GM18505 (cell line): ENCODE measurements at regions not wholly inside any gene's neighbourhood (a gene's known extent, or its start where the extent isn't known, plus 50 kb on each side); places are given as distances from the start of the nearest gene placed in this dataset.

Experiments used
- ATAC-seq: cut with Tn5 transposase; IDR thresholded peaks from one replicate; pipeline ENCODE4 v1.9.1; 2021; ENCODE audit not compliant: unreplicated experiment
- POLR2A ChIP-seq: IDR thresholded peaks from 4 replicates; pipeline ENCODE4 v1.6.1; 2011; ENCODE audit warnings: borderline replicate concordance; ENCODE audit not compliant: insufficient read depth, insufficient read length; ENCODE audit errors: extremely low read depth

DNA sequence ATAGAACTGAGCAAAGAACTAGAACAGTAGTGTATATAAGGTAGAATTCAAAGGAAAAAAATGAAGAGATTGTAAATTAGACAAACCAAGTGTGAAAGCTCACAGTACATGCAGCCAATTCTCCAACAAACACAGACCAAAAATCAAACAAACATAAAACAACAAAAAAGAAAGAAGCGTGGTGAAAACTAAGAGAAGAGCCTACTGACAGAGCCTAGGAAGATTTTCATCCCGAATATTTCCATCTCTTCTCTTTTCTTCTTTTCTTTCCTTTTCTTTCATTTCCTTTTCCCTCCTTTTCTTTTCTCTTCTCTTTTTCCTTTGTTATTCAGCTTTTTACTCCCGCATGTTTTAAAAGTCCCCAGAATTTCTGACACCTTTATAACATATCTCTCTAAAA is 1103.6 kb downstream of the CDH8 start:
- TF ChIP-seq POLR2A: no peak
- no peak for ATAC-seq

DNA sequence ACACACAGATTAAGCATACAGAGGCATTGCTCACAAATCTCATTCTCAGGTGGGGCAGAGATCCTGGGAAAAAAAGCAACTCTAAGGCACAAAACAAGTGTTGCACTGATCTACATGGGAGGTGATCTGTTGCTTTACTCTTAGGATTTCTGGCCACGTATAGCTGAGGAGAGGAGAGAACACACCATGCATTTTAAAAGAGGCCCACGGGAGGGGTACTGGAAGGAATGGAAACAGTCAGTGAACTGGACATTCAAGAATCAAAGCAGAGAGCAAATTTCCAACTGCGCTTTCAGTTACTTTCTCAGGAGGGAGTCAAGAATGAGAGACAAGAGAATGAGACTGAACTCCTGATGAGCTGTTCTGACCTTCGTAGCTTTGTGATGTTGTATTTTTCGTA is 1105.9 kb downstream of the CDH8 start:
- ATAC-seq: no peak

DNA sequence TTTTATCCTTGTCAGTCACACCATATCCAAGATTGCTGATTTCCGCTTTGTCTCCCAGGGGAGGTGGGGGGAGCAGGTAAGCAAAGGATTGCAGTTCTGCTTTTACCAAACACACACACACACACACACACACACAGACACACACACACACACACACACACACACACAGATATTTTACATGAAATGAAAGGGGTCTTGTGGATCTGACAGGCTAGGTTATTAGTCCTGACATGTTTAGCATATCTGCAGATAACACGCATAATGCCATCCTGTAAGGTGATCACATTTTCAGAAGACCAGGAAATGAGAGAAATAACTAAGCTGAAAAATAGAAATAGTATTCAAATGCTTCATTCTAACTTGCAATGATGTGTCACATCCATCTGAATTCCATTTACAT is 1113.3 kb downstream of the CDH8 start:
- TF ChIP-seq POLR2A: no peak
- no peak for ATAC-seq

More for the DNA sequence above, 1105.9 kb downstream of the CDH8 start:
- TF ChIP-seq POLR2A: no peak

DNA sequence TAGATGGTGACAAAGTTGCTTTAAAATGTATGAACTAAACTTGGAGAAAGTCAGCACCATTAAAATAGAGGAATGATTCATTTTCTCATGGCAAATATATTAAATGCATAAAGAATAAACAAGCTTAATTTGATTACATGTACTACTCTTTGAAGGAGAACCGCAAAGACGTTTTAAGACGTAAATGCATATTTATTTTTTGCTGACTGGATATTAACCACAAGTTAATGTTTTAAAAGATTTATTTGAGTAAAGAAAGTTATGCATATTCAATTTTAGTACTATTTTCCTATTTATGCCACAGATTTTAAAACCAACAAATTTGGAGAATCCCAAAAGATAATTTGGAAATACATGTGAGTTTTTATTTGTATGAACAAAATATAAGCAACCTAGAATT is 1121.9 kb downstream of the CDH8 start:
- ATAC-seq: no peak
- no peak for TF ChIP-seq POLR2A

DNA sequence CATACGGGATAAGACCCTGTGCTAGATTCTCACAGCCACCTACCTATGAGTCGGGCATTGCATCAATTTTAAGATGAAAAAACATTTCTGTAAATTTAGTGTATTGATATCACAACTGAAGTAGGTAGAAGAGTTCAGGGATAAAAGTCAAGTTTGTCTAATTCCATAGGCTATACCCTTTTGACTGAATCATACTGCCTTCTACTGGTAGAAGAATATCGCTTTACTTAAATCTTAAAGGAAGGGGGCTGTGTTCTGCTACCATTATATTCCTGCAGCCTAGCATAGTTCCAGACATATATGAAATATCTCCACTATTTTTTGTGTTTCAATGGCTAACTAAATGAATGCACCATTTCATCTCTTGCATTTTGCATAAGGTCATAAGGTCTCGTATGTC is 1128.6 kb downstream of the CDH8 start:
- ATAC-seq: no peak
- TF ChIP-seq POLR2A: no peak

DNA sequence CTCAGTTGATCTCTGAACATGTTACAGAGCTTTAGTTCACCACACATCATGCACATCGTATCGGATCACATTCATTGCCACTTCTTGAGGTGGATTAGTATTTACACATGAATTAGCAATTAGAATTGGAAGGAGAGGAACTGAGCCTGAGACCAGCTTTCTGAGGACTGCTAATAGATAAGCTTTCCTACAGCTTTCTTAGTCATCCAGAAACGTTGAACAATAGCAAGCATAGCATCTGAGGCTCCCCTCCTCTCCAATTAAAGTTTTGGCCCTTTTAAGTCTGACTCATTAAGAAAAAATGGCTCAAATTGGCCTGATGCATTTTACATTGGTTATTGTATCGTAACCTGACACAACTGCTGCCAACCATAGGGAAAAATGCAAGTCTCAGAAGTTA is 1130.4 kb downstream of the CDH8 start:
- no peak for TF ChIP-seq POLR2A
- no peak for ATAC-seq

DNA sequence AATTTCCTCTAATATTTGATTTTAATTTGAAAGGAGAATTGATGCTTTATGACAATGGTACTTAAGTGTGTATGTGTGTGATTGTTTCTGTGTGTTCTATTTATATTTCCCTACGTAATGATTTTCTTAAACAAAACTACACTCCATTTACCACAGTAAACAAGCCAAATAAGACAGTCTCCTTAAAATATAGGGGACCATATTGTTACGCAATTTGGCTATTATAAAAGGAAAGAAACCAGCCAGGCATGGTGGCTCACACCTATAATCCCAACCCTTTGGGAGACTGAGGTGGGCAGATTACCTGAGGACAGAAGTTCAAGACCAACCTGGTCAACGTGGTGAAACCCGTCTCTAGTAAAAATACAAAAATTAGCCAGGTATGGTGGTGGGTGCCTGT is 1134.1 kb downstream of the CDH8 start:
- TF ChIP-seq POLR2A: no peak
- no peak for ATAC-seq

DNA sequence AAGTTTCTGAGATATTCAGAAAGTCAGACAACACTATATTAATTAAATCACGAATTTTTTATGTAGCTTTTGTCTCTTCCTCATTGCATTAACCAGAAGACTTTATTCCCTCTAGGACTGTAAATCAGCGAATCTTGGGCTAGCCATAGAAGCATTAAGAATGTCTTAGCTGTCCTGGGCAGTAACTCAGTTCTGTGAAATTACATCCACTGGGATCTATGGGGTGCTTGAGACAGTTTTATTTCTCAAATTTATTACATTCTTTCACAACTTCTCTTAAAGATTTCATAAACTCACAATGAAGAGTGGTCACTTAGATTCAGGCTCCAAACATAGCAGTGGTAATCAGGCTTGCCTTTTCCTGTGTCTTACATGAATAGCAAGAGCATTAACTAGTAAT is 1153.4 kb downstream of the CDH8 start:
- TF ChIP-seq POLR2A: no peak
- no peak for ATAC-seq

DNA sequence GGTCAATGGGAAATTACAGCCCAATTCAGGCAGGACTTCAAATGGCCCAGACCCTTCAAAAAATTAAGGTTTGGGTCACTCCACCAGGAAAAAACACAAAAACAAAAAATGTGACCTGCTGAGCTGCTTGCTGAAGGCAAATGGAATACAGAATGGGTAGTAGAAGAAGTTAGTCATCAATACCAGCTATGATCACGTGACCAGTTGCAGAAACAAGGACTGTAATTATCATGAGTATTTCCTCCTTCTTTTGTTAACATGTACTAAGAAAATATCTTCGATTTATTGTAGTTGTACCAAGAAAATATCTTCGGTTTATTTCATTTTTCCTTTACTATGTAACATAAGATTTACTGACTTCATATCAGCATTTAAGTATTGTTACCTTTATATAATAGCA is 1183.6 kb downstream of the CDH8 start:
- TF ChIP-seq POLR2A: no peak
- no peak for ATAC-seq

DNA sequence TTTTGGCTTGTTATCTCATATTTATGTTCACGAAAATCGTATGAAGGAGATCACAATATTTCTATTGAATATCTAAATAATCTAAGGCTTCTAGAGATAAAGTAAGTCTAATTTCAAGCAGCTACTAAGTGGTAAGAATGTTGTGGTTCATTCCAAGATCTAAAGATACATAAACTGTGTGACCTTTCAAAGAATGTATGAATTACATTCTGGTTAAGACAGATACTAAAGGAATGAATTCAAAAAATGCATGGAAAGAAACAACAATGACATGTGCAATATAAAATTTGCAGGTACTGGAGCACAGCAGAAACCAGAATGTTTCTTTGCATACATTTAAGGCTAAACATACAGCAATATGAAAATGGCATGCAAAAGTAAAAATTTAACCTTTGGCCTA is 1214.6 kb downstream of the CDH8 start:
- ATAC-seq: no peak
- no peak for TF ChIP-seq POLR2A

DNA sequence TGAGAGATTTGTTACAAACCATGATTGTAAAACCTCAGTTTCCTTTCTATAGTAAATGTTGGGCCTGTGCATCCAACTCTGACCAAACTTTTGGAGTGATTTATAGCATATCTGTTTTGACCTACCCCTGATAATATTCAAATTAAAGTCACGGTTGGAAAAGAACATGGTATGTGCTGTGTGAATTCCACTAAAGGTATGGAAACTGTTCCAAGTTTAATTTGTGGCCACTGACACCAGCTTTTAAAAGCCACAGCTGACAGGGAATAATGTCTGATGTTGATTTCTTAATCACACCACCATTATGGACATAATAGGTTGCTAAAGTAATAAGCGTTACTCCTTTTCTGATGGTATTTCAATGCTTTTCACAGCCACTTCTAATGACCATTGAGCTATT is 1215.9 kb downstream of the CDH8 start:
- ATAC-seq: no peak
- TF ChIP-seq POLR2A: no peak

DNA sequence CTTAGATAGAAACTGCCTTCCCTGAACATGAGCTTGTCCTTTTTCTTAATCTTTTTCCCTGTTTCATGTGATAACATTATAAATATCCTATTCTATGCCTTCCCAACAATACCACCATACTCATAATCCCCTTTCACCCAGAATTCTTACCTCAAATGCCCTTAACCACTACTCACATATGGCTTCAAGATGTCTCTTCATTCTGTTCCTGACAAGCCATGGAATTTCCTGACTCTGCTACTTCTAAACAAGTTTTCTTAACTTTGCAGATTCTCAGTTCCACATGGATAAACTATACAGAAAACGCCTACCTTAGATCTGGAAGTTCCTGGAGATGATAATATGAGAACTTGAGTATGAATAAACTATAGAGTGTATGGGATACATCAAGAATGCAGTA is 1217.8 kb downstream of the CDH8 start:
- no peak for TF ChIP-seq POLR2A

DNA sequence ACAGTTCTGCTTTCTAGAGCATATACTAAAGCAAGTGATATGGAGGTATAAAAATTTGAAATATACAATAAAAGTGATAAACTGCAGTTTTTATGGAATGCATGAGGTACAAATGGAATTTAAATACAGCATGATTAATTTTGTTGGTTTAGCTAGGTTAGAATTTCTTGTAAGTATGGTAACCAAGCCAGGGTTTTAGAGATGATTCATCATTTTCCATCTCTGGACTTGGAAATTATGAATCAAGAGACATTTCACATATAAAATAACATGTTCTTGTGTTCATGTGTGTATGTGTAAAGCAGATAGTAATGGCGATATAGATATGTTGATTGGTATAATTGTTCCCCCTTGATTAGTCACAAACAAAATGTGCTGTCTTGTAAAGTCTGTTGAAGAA is 1219.8 kb downstream of the CDH8 start:
- no peak for ATAC-seq
- no peak for TF ChIP-seq POLR2A

More for the DNA sequence above, 1217.8 kb downstream of the CDH8 start:
- ATAC-seq: no peak

DNA sequence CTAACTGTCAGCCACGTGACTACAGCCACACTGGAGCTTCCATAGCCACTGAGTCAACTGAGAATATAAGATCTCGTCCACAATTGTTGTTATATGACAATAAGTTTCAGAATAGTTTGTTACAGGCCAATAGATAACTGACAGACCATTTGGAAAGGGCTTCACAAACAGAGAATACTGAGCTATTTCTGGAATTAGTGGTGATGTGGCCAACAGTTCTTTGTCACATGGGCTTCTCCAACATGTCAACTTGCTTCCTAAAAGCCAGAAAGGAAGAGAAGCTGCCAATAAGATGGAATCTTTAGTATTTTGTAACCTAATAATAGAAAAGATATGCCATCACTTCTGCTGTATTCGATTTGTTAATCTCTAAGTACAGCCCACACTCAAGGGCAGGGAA is 1220.4 kb downstream of the CDH8 start:
- no peak for TF ChIP-seq POLR2A
- no peak for ATAC-seq

DNA sequence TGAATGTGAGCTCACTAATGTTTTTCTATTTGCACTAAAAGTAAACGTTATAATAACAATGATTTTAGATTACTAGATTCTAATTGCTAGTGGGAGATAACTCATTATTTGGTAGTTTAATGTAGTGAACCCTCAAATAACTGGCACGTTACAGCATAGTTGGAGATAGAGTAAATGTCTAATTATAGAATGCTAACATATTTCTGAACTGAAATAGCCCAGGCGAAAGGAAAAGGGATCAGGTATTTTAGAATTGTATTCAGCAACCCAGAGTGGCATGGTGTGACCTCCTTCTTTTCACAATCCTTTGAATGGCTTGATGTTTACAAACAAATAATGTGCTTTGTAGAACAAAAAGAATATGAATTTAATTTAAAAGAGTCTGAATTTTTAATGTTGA is 1221.2 kb downstream of the CDH8 start:
- TF ChIP-seq POLR2A: no peak
- ATAC-seq: no peak
